IPS DF 4.7 (cell line): ENCODE measurements at regions not wholly inside any gene's neighbourhood (a gene's known extent, or its start where the extent isn't known, plus 50 kb on each side); places are given as distances from the start of the nearest gene placed in this dataset.

Experiments
- DNase-seq: peaks from one replicate; pipeline ENCODE4 v3.0.0-alpha.2; 2013; ENCODE audit warnings: low spot score; ENCODE audit errors: extremely low read depth

DNA sequence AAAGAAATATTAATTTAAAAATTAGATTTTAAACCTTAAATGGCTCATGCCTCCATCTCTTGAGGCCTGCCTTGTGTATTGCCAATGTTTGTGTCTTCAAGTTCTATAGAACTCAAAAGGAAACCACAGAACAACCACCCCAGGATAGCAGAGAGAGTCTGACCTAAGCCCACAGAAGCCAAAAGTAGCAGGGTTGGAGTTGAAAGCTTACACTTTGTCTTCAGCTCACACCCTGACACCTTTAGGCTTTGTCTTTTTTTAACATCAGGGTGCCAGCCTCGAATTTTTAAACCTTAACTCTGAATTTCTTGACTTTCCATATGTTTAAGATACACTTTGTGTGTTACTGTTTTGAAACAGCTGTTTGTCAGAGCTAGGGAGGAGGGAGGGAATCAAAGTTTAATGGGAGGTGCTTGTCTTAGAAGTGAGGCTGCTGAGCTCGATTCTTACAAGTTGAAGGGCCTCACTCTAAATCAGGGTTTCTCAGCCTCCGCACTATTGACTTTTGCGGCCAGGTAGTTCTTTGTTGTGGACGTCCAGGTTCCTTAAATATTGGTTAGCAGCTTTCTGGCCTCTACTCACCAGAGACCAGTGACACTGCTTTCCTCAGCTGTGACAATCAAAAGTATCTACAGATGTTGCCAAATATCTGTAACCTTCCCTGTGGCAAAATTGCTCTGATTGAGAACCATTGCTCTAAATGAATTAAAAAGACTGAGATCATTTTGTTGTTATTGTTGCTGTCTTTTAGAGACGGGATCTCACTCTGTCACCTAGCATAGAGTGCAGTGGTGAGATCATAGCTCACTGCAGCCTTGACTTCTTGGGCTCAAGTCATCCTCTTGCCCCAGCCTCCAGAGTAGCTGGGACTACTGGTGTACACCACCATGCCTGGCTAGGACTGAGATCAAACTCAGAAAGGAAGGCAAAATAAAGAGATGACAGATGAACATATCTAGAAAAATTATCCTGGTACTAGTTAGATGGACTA, 139.2 kb upstream of the EOMES start:
- no peak for DNase-seq

- DNase-seq = no peak
These were observed 143.6 kb upstream of the EOMES start for GRCh38 chr3:27865731-27866130.

- no peak for DNase-seq
These were observed 147.0 kb upstream of the EOMES start for GRCh38 chr3:27869152-27869551.

DNA sequence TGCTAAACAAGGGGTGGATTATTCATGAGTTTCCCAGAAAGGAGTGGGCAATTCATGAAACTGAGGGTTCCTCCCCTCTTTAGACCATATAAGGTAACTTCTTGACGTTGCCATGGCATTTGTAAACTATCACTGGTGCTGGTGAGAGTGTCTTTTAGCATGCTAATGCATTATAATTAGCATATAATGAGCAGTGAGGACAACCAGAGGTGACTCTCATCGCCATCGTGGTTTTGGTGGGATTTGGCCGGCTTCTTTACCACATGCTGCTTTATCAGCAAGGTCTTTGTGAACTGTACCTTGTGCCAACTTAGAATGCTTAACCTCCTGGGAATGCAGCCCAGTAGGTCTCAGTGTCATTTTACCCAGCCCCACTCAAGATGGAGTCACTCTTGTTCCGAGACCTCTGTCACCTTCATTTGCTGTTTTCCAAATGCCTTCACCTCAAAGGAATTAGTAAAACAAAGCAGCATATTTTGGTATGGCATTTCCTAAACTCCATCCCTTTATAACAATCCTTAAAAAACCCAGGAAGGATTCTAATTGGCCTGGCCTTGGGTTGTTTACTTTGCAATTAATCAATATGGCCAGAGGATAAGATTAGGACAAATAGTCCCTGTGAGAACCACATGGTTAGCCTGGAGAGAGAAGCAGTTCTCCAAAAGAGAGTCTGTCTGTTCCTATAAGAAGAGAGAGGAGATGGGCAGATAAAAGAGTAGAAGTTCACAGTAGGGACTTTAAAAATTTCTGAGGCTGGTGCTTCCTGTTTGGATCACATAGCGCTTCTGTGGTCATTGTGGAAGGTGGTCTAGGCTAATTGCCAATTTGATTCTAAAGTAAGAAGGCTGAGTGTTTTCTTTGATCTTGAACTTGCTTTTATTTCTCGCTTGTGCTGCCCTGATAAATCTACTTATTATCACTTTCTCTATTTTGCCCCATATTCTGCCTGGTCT, 155.2 kb upstream of the EOMES start:
- DNase-seq = no peak

DNA sequence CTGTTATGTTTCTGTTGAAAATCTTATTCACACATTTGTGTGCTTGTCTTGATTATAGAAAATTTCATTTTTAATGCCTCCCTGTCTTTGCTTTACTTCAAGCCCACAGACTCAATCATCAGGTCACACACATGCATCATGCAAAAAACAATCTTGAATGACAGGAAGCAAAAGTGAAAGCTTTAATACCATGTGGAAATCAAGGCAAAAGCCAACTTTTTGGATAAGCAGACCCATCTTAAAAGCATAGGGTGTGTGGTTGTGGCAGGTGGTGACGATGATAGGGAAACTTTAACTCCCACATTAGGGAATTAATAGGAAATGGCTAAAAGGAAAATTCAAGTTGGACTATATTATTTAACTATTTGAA, 155.9 kb upstream of the EOMES start:
- DNase-seq = no peak

GRCh38 chr3:27880969-27881892, 159.1 kb upstream of the EOMES start:
- DNase-seq = no peak

GRCh38 chr3:27883266-27883665, 161.1 kb upstream of the EOMES start:
- no peak for DNase-seq

GRCh38 chr3:27885641-27886040, 163.5 kb upstream of the EOMES start:
- no peak for DNase-seq

DNA sequence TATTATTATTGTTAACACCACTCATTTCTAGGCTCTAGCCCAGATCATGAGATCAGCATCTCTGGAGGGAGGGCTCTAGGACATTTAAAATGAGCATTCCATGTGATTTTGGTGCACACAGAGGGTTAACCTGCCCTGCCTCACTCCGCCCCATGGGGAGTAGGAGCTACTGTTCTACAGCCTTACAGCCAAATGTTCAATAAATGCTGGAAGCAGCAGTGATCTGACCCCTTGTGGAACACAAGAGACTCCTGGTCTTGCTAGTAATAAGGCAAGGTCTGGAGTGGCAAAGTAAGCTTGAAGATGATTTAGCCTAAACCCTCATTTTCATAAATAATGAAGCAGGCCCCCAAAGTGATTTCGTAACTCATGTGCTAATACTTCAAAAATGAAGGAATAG, 166.4 kb upstream of the EOMES start:
- no peak for DNase-seq

- no peak for DNase-seq
These were observed 167.6 kb upstream of the EOMES start for GRCh38 chr3:27889745-27890144.

DNA sequence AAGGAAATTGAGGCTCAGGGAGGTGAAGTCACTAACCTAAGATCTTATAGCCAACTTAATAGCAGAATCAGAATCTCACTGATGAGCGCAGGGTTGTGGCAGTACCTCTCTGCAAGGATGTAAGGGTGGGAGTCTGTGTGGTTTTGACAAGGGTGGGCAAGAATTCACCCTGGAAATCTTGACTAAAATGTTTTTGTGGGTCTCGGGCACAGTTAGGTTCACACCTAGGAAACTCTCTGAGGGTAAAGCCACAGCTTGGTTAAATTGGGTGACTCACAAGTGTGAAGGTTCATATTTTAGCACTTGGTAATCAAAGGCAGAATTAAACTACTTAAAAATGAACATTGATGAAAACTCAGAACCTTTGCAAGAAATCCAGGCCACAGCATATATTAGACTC, 178.2 kb upstream of the EOMES start:
- DNase-seq = no peak

GRCh38 chr3:27903446-27903845, 181.3 kb upstream of the EOMES start:
- no peak for DNase-seq

DNA sequence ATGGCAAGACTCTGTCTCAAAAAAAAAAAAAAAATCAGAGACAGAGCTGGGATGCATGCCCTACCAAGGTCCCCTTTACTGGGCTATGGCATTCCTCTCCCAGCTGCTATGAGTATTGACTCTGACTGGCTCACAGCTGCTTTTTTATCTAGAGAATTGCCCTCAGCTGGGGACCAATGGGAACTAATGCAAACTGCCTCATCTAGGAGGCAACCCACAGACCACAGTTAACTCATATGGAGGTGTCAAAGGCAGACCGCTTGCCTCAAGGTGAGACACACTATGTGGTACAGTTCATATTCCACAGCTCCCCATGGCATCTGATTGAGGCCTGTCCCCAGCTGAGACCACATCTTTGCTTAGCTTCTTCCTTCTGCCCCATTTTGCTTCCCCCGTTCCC, 183.5 kb upstream of the EOMES start:
- DNase-seq = no peak

DNA sequence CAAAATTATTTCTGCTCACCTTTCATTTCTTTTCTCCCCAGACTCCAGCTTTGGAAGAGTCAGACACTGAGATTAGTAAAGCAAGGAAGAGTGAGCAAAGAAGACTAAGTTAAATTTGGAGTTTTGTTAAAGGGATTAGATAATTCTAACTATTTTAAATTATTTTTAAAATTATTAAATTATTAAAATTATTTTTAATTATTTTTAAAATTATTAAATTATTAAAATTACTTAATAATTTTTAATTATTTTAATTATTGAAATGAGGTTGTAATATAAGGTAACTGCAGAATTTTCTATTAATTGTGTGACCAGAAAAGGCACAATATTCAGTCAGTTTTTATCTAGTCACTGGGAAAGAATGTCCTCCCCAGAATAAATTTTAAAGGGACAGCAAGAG, 185.0 kb upstream of the EOMES start:
- no peak for DNase-seq

GRCh38 chr3:27907929-27908328, 185.8 kb upstream of the EOMES start:
- DNase-seq = no peak

- no peak for DNase-seq
These were observed 188.3 kb upstream of the EOMES start for GRCh38 chr3:27910456-27910855.

DNA sequence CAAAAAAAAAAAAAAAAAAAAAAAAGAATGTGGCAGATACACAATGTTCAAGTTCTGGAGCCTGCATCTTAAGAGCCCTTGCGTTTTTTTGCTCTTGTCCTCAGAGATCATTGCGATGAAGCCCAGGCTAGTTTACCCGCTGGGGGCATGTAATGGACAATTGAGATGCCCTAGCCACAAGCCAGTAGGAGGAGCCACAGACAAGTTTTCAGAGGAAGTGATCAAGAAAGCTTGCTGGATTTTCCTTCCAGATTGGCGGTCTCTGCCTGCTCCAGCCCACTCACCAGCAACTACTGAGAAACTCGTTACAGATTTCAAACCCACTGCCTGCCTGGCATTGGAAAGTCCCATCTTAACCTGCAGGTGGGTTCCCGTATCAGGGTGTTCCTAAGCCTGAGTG, 192.1 kb upstream of the EOMES start:
- peak; percentile 5 for DNase-seq

GRCh38 chr3:27923349-27924068, 201.4 kb upstream of the EOMES start:
- DNase-seq = no peak

DNA sequence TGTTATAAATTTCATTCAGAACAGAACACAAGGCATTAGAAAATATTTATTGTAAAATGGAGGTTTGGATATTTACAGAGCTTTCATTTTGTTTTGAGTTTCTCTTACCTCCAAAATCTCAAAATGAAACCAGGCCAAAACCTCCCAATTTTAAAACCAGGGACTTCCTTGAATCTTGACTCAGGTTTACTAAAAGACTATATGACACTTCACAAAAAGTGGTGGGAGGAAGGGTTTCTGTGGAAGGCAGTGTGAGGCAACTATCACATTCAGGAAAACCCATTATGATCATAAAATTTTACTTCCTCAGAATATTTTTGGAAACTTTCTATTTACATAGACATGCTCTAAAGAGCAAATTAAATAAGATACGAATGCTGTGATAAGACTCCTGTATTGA, 205.8 kb upstream of the EOMES start:
- DNase-seq = no peak

DNA sequence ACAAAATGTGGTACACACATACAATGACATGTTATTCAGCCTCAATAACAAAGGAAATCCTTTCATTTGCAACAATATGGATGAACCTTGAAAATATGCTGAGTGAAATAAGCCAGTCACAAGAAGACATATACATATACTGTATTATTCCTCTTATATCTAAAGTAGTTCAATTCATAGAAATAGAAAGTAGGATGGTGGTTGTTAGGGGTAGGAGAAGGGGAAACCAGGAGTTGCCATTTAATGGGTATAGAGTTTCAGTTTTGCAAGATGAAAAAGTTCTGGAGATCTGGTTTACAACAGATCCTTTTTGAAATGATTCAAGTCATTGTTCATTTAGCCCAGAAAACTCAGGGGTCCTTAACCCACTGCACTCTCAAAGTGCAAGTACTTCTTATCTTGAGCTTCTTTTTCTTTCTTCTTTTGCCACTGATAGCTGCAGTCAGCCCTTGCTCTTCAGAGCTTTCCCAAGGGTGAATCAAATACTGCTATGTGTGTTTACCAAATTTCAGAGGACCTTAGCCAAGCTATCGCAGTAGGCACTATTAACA, 208.0 kb upstream of the EOMES start:
- DNase-seq = no peak
